K562 (cell line): ENCODE measurements at regions not wholly inside any gene's neighbourhood (a gene's known extent, or its start where the extent isn't known, plus 50 kb on each side); places are given as distances from the start of the nearest gene placed in this dataset.

Source experiments
- ATAC-seq: fragments of 200-7000 bp; cut with Tn5 transposase; 3 replicates; pipeline ENCODE4 v1.9.1; 2020; ENCODE audit warnings: moderate library complexity
- BruUV-seq: library from RNA; stranded (reverse); fragments of 400-500 nt; replicated peaks from 2 replicates; lab custom pipeline; 2021; lab: Mats Ljungman, UMichigan
- CTCF ChIA-PET: fragments of 300-600 bp; formaldehyde crosslinking; extraction: SDS; loops from one replicate; lab custom pipeline; 2021; ENCODE audit warnings: low intra/inter-chr PET ratio; lab: Yijun Ruan, JAX
- POLR2A ChIA-PET: fragments of 300-600, 350-650 bp; sonication (Branson Sonifier 250); formaldehyde crosslinking; extraction: SDS; loops from one replicate; lab custom pipeline; 2021; ENCODE audit warnings: antibody characterized with exemption, inconsistent platforms; lab: Yijun Ruan, JAX
- DNase-seq, 4 experiments: peaks; one replicate each; pipeline versions ENCODE4 v3.0.0 to v3.0.0-alpha.2; 2011 to 2018; ENCODE audit warnings: low spot score in 3 of 4, mixed read lengths in 3 of 4; ENCODE audit errors: extremely low read depth in 1 of 4
- FAIRE-seq: peaks from 2 replicates; lab custom pipeline; 2011; peaks lifted over from hg19 to GRCh38; lab: Jason Lieb, UNC
- H2AFZ ChIP-seq: 2 replicates; pipeline ENCODE4 v1.6.0; 2011; ENCODE audit warnings: low read depth, low read length, control low read depth, inconsistent platforms
- H3K27ac ChIP-seq: fragments of 200-600 bp; 3 replicates; pipeline ENCODE4 v1.8.0; 2011; ENCODE audit warnings: low read depth, mild to moderate bottlenecking, control low read depth, inconsistent platforms, low read length, moderate library complexity, mixed read lengths; ENCODE audit errors: extremely low read depth
- H3K27me3 ChIP-seq, 2 experiments: fragments of 300-600 bp in 1 of 2; 2 replicates in 1 of 2; 3 replicates in 1 of 2; pipeline versions ENCODE4 v1.6.0 to v1.8.0; 2011; ENCODE audit warnings: inconsistent platforms in 2 of 2, low read length in 2 of 2, mild to moderate bottlenecking in 1 of 2, mixed read lengths in 1 of 2, moderate library complexity in 1 of 2; ENCODE audit not compliant: control insufficient read depth in 2 of 2, insufficient read depth in 2 of 2
- H3K36me3 ChIP-seq: fragments of 300-600 bp; 3 replicates; pipeline ENCODE4 v1.8.0; 2011; ENCODE audit warnings: mild to moderate bottlenecking, low read length, inconsistent platforms; ENCODE audit not compliant: control insufficient read depth, insufficient read depth
- H3K4me1 ChIP-seq, 2 experiments: fragments of 200-600 bp in 1 of 2; replicated peaks in 1 of 2; 2 replicates in 1 of 2; 3 replicates in 1 of 2; pipeline versions ENCODE4 v1.5.1 to v1.8.0; 2011; ENCODE audit warnings: inconsistent platforms in 2 of 2, low read length in 2 of 2, mild to moderate bottlenecking in 1 of 2, mixed read lengths in 1 of 2, moderate library complexity in 1 of 2; ENCODE audit not compliant: control insufficient read depth in 2 of 2, insufficient read depth in 2 of 2
- H3K4me2 ChIP-seq: 2 replicates; pipeline ENCODE4 v1.6.1; 2011; ENCODE audit warnings: low read length, control low read depth, inconsistent platforms, mixed read lengths; ENCODE audit not compliant: insufficient read depth
- H3K4me3 ChIP-seq: fragments of 200-600 bp; sonication (generic), shearing (Covaris generic); 2 replicates; pipeline ENCODE4 v1.5.1; 2016; ENCODE audit warnings: control low read depth, inconsistent platforms
- H3K79me2 ChIP-seq: fragments of 200-600 bp; 3 replicates; pipeline ENCODE4 v1.8.0; 2011; ENCODE audit warnings: low read length, inconsistent platforms; ENCODE audit not compliant: control insufficient read depth, insufficient read depth
- H3K9ac ChIP-seq, 2 experiments: 2 replicates each; pipeline versions ENCODE4 v1.6.0 to v1.6.1; 2011; ENCODE audit warnings: low read depth in 2 of 2, low read length in 2 of 2, control low read depth in 1 of 2, inconsistent platforms in 1 of 2, mild to moderate bottlenecking in 1 of 2, mixed read lengths in 1 of 2; ENCODE audit not compliant: insufficient read depth in 1 of 2
- H3K9me1 ChIP-seq: one replicate; pipeline ENCODE4 v1.6.0; 2011; ENCODE audit warnings: inconsistent platforms, mild to moderate bottlenecking, low read length, moderate library complexity; ENCODE audit not compliant: control insufficient read depth, insufficient read depth
- H3K9me3 ChIP-seq: replicated peaks from 2 replicates; pipeline ENCODE4 v1.5.1; 2011; ENCODE audit warnings: low read depth, low read length, inconsistent platforms; ENCODE audit not compliant: control insufficient read depth, insufficient read depth
- H4K20me1 ChIP-seq: replicated peaks from 2 replicates; pipeline ENCODE4 v1.6.1; 2011; ENCODE audit warnings: low read length, inconsistent platforms, mixed read lengths; ENCODE audit not compliant: control insufficient read depth, insufficient read depth
- ATF7 ChIP-seq: fragments of 450-650 bp; IDR thresholded peaks from 2 replicates; pipeline ENCODE4 v1.7.1; 2014; ENCODE audit warnings: mild to moderate bottlenecking, moderate library complexity
- E2F3 ChIP-seq: fragments of 250-450 bp; sonication (Bioruptor Pico); IDR thresholded peaks from 2 replicates; pipeline ENCODE4 v1.4.0; 2020; ENCODE audit warnings: mild to moderate bottlenecking
- FOXM1 ChIP-seq, 2 experiments: fragments of 450-650 bp in 1 of 2; sonication (generic) in 1 of 2; formaldehyde crosslinking in 1 of 2; IDR thresholded peaks; 2 replicates each; pipeline versions ENCODE4 v1.6.1 to v1.9.0; 2017 to 2022; ENCODE audit warnings: low read depth in 2 of 2, mild to moderate bottlenecking in 2 of 2, missing genetic modification reagents in 1 of 2, moderate library complexity in 1 of 2
- SIN3B ChIP-seq: fragments of 450-650 bp; IDR thresholded peaks from 2 replicates; pipeline ENCODE4 v1.6.1; 2017; ENCODE audit warnings: low read depth, mild to moderate bottlenecking, moderate library complexity
- SRSF1 ChIP-seq: fragments of 200-400 bp; formaldehyde crosslinking; IDR thresholded peaks from 2 replicates; pipeline ENCODE4 v1.6.1; 2017; ENCODE audit warnings: mild to moderate bottlenecking, low read depth, low read length, moderate library complexity
- ZNF699 ChIP-seq: fragments of 250-450 bp; sonication (Bioruptor Pico); IDR thresholded peaks from 2 replicates; pipeline ENCODE4 v1.8.0; 2021; ENCODE audit warnings: mild to moderate bottlenecking, moderate library complexity; ENCODE audit not compliant: insufficient replicate concordance
- WGBS: fragments of 100-300 bp; shearing (Covaris generic); methylation state at CpG from one replicate; pipeline ENCODE4 v1.1.6; 2016; ENCODE audit warnings: low coverage, mixed read lengths; ENCODE audit not compliant: insufficient coverage; ENCODE audit errors: missing lambda C conversion rate; 5-methylcytosine and 5-hydroxymethylcytosine counted together
- in situ Hi-C: fragments of 300-500 bp; cut with MboI; formaldehyde crosslinking; loops from 4 replicates; pipeline ENCODE4 v1.15.0; 2018; ENCODE audit warnings: inconsistent platforms, mixed read lengths
- intact Hi-C: fragments of 100-400 bp; cut with micrococcal nuclease; formaldehyde crosslinking; loops from 2 replicates; pipeline ENCODE4 v1.14.2; 2022
- TF ChIP-seq, protein P1 (sequence below): fragments of 450-650 bp; formaldehyde crosslinking; IDR thresholded peaks from 2 replicates; pipeline ENCODE4 v1.4.0; 2022; ENCODE audit warnings: missing genetic modification characterization
- TF ChIP-seq, protein P2 (sequence below): sonication (generic); formaldehyde crosslinking; IDR thresholded peaks from 2 replicates; pipeline ENCODE4 v1.8.1; 2023; ENCODE audit warnings: mild to moderate bottlenecking, missing genetic modification reagents
- TF ChIP-seq, protein P3 (sequence below), 2 experiments: fragments of 450-650 bp in 1 of 2; sonication (generic) in 1 of 2; formaldehyde crosslinking in 1 of 2; IDR thresholded peaks in 1 of 2; conservative IDR thresholded peaks in 1 of 2; 2 replicates each; pipeline versions ENCODE4 v1.6.1 to v1.8.1; 2016 to 2023; ENCODE audit warnings: mild to moderate bottlenecking in 2 of 2, moderate library complexity in 2 of 2, inconsistent platforms in 1 of 2, missing genetic modification reagents in 1 of 2
- TF ChIP-seq, protein P4 (sequence below): conservative IDR thresholded peaks from 2 replicates; pipeline ENCODE4 v1.6.1; 2011; ENCODE audit warnings: low read depth, mild to moderate bottlenecking, low read length; ENCODE audit not compliant: control insufficient read depth

DNA sequence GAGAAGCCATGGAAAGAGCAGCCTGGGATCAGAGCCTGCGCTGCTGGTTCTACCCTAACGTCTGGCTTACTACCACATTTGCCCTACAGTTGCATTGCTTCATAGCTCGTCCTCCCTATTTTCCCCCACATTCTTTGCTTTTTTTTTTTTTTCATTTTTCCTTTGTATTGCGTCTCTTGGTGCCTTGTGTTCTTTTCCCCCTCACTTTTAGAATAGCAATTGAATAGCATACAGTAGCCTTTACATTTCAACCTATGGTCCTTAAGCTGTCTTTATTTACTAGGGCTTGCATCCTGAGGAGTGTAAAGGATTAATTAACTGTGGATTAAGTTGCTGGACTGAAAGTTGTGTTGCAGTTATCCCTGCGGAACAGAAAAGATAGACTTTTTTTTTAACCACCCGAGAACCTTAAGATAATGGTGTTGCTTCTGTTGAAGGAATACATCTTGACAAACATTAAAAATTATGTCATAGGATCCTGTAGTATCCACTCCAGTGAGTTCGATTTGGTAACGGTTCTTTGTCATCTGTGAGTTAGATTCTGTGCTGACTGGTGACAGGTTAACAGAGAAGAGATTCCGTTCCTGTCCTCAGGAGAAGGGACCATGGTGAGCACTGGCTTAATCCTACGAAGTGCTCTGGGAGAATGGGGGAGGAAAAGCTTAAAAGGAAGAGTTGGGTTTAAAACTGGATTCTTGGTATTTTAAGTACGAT lies 417.4 kb upstream of the NAALADL2 start (continued):
- TF ChIP-seq, protein P1, sequence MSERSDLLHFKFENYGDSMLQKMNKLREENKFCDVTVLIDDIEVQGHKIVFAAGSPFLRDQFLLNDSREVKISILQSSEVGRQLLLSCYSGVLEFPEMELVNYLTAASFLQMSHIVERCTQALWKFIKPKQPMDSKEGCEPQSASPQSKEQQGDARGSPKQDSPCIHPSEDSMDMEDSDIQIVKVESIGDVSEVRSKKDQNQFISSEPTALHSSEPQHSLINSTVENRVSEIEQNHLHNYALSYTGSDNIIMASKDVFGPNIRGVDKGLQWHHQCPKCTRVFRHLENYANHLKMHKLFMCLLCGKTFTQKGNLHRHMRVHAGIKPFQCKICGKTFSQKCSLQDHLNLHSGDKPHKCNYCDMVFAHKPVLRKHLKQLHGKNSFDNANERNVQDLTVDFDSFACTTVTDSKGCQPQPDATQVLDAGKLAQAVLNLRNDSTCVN (CRISPR knock-in tag) = no peak
- TF ChIP-seq E2F3 (CRISPR knock-in tag) = no peak
- TF ChIP-seq SIN3B = no peak
- no peak for TF ChIP-seq ZNF699 (CRISPR knock-in tag)
- TF ChIP-seq FOXM1 (IDR thresholded peaks at IDR 0.05; ENCODE audit: low read depth) = no peak
- no peak for TF ChIP-seq FOXM1 (CRISPR knock-in tag; IDR thresholded peaks at IDR 0.05; ENCODE audit: low read depth)

DNA sequence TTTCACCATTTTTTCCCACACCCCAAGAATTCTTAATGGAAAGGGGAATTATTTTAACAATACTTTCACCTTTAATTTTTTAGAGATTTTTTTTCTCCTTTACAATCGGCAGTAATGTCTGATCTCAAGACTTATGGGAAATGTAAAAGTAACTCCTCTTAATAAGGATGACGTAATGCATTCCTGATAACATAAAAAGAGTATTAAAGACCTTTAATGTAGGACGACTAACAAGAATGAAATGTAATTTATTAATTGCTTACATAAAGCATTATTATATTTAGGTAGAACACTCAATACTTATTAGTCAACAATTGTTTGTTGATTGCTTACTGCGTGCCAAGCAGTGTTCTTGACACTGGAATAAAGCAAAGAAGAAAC lies 416.8 kb upstream of the NAALADL2 start:
- H3K4me2 ChIP-seq = no peak overlapping the region
- no peaks in the 10 kb centered on the region for H3K79me2 ChIP-seq
- ATAC-seq = no peak
- H3K36me3 ChIP-seq = no peaks in the 10 kb centered on the region
- no peaks in the 10 kb centered on the region for H3K9me1 ChIP-seq
- in situ Hi-C loops (no loop called here), intact Hi-C loops (no loop called here)
- POLR2A ChIA-PET = no interaction called here
- peaks cover 0 to 10% of the 10 kb centered on the region in 2 experiments; a peak in 2 of 5 replicates for H3K4me1 ChIP-seq
- no peak overlapping the region for H3K27ac ChIP-seq
- CTCF ChIA-PET = no interaction called here
- no peaks in the 10 kb centered on the region for H3K27me3 ChIP-seq
- FAIRE-seq = no peak
- DNase-seq = no peak
- H3K9ac ChIP-seq = no peak overlapping the region
- WGBS = 40% methylated on average over 4 of the region's 4 CpGs
- H3K4me3 ChIP-seq = no peak overlapping the region
- no peaks in the 10 kb centered on the region for H4K20me1 ChIP-seq
- no peak overlapping the region for H2AFZ ChIP-seq
- no TSS peak for BruUV-seq
- no peaks in the 10 kb centered on the region for H3K9me3 ChIP-seq
- TF ChIP-seq ATF7 = peak; percentile 17; the same call in 1 of the 2 replicates
- TF ChIP-seq, protein P2, sequence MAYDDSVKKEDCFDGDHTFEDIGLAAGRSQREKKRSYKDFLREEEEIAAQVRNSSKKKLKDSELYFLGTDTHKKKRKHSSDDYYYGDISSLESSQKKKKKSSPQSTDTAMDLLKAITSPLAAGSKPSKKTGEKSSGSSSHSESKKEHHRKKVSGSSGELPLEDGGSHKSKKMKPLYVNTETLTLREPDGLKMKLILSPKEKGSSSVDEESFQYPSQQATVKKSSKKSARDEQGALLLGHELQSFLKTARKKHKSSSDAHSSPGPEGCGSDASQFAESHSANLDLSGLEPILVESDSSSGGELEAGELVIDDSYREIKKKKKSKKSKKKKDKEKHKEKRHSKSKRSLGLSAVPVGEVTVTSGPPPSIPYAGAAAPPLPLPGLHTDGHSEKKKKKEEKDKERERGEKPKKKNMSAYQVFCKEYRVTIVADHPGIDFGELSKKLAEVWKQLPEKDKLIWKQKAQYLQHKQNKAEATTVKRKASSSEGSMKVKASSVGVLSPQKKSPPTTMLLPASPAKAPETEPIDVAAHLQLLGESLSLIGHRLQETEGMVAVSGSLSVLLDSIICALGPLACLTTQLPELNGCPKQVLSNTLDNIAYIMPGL (CRISPR knock-in tag) = no peak
- TF ChIP-seq, protein P3, sequence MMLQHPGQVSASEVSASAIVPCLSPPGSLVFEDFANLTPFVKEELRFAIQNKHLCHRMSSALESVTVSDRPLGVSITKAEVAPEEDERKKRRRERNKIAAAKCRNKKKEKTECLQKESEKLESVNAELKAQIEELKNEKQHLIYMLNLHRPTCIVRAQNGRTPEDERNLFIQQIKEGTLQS (IDR thresholded peaks at IDR 0.05) = peak; percentile 21; the same call in 1 of the 2 replicates
- TF ChIP-seq, protein P3 (CRISPR knock-in tag; conservative IDR thresholded peaks at IDR 0.05) = no peak
- TF ChIP-seq, protein P4, sequence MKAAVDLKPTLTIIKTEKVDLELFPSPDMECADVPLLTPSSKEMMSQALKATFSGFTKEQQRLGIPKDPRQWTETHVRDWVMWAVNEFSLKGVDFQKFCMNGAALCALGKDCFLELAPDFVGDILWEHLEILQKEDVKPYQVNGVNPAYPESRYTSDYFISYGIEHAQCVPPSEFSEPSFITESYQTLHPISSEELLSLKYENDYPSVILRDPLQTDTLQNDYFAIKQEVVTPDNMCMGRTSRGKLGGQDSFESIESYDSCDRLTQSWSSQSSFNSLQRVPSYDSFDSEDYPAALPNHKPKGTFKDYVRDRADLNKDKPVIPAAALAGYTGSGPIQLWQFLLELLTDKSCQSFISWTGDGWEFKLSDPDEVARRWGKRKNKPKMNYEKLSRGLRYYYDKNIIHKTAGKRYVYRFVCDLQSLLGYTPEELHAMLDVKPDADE = no peak
- no peak for TF ChIP-seq SRSF1
